GM13977 (cell line): ENCODE measurements at regions not wholly inside any gene's neighbourhood (a gene's known extent, or its start where the extent isn't known, plus 50 kb on each side); places are given as distances from the start of the nearest gene placed in this dataset.

ENCODE experiments used
- DNase-seq: peaks from one replicate; pipeline ENCODE4 v3.0.0; 2012; ENCODE audit warnings: low spot score
- CTCF ChIP-seq: IDR thresholded peaks from 2 replicates; pipeline ENCODE4 v1.5.1; 2012; ENCODE audit warnings: mild to moderate bottlenecking, control low read depth; ENCODE audit not compliant: insufficient read depth; ENCODE audit errors: extremely low read depth, missing control alignments
- in situ Hi-C: fragments of 300-500 bp; cut with MboI; formaldehyde crosslinking; loops from one replicate; pipeline ENCODE4 v1.12.0; 2022; ENCODE audit warnings: low sequenced_read_pairs, low pct_unique_long_range_greater_than_20kb, mixed read lengths, inconsistent platforms; ENCODE audit not compliant: unreplicated experiment

DNA sequence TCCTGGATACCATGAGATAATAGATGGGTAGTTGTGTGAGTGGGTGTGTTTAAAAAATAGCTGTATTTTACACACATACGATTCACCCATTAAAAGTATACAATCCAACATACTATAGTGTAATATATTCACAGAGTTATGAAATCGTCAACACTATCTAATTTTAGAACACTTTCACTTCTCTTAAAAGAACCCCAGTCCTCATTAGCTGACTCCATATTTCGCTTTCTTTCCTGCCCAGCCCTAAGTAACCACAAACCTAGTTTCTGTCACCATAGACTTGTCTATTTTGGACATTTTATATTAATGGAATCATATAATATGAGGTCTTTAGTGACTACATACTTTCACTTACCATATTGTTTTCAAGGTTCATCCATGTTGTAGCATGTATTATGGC lies 63.8 kb upstream of the S1PR3 start:
- TF ChIP-seq CTCF = no peak
- DNase-seq = no peak
- in situ Hi-C loops = no loop called here

DNA sequence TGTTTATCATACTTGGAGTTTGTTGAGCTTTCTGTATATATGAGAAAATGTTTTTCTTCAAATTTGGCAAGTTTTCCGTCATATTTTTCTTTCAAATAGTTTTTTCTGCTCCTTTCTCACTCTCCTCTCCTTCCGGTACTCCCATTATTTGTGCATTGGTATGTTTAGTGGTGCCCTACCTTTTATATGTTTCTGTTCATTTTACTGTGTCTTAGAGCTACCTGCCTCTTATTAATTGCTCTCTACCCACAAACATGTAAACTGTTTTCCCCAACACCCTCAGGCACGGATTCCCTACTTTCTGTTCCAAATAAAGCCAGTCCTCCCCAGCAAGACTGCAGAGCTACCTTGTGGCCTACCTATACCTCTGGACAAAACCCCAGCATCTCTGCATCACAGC lies 60.6 kb upstream of the S1PR3 start:
- no peak for TF ChIP-seq CTCF
- in situ Hi-C loops = no loop called here
- DNase-seq = no peak

DNA sequence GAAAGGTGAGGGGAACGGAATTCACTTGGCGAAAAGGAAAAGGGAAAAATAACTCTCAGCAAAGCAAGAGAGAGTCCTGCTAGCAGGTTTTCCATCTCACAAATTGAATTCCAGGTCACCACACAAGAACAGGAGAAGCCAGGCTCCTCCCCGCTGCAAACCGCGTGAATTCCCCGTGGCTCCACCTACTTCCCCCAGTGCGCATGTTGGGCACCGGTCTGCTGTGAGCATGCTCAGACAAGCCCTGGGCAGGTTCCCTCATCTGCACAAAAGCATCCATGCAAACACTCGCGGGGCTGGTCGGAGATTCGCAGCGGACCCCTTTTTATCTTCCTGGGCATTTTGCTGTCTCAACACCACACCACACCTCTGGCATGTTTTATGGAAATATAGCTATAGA lies 58.5 kb upstream of the S1PR3 start:
- no peak for TF ChIP-seq CTCF
- DNase-seq = no peak
- in situ Hi-C loops = no loop called here

- in situ Hi-C loops = no loop called here
- TF ChIP-seq CTCF = no peak
- no peak for DNase-seq
Measured at GRCh38 chr9:88933607-88934379, 57.5 kb upstream of the S1PR3 start.

GRCh38 chr9:88934876-88935535 lies 56.3 kb upstream of the S1PR3 start:
- no peak for DNase-seq
- in situ Hi-C loops = no loop called here
- no peak for TF ChIP-seq CTCF

DNA sequence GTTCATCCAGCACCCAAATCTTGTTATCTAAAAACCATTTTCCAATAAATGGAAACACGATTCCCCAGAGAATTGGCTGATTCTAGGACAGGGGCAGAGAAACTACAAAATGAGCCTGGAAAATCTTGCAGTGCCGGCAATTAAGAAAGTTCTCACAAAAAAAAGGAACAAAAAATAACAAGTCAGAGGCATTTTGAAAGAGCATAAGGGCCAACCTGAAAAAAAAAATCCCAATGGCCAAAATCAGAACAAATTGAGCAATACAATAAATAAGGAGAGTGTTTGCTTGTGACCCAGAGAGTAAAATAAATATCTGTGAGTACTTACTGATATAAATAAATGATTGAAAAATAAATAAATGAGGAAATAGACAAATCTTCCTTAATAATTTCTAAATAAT lies 55.1 kb upstream of the S1PR3 start:
- no peak for TF ChIP-seq CTCF
- no peak for DNase-seq
- in situ Hi-C loops = no loop called here
